WERI-Rb-1 (cell line): ENCODE measurements at regions not wholly inside any gene's neighbourhood (a gene's known extent, or its start where the extent isn't known, plus 50 kb on each side); places are given as distances from the start of the nearest gene placed in this dataset.

Experiments used
- DNase-seq: peaks from one replicate; pipeline ENCODE4 v3.0.0-alpha.2; 2020
- H3K27ac ChIP-seq: fragments of 250-450 bp; sonication (Bioruptor Pico); 2 replicates; pipeline ENCODE4 v1.5.1; 2020; ENCODE audit warnings: mild to moderate bottlenecking, moderate library complexity
- H3K27me3 ChIP-seq: fragments of 250-450 bp; sonication (Bioruptor Pico); 2 replicates; pipeline ENCODE4 v1.5.1; 2021; ENCODE audit warnings: mild to moderate bottlenecking, low read depth, moderate library complexity; ENCODE audit not compliant: insufficient read depth, severe bottlenecking
- H3K36me3 ChIP-seq: fragments of 250-450 bp; sonication (Bioruptor Pico); 2 replicates; pipeline ENCODE4 v1.5.1; 2020; ENCODE audit warnings: mild to moderate bottlenecking, moderate library complexity
- H3K4me3 ChIP-seq: 2 replicates; pipeline ENCODE4 v1.5.1; 2011; ENCODE audit warnings: low read depth, mild to moderate bottlenecking, control low read depth, low read length
- H3K9me3 ChIP-seq: fragments of 250-450 bp; sonication (Bioruptor Pico); 2 replicates; pipeline ENCODE4 v1.5.1; 2021; ENCODE audit warnings: mild to moderate bottlenecking, moderate library complexity; ENCODE audit not compliant: severe bottlenecking
- CTCF ChIP-seq: IDR thresholded peaks from 2 replicates; pipeline ENCODE4 v1.5.1; 2011; ENCODE audit warnings: low read depth, mild to moderate bottlenecking, control low read depth, inconsistent platforms, low read length

DNA sequence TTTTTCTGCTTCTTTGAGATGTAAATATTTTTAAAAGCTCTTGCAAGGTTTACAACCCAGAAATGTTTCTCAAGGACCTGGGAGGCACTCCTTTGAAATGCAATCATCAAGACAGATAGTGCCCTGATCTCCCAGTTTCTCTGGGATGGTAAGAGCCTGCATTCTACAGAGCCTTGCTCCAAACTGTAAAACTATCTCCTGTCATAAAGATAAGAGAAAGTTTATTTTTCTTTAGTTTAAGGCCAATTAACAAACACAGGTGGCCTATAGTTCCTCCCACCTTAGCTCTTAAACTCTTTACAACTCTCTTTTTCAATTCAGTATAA is 1231.1 kb upstream of the NUDT12 start:
- no peak for TF ChIP-seq CTCF
- Histone ChIP-seq H3K36me3 (no peaks in the 10 kb centered on the region), H3K4me3 (no peak overlapping the region), H3K9me3 (no peaks in the 10 kb centered on the region), H3K27me3 (no peaks in the 10 kb centered on the region), H3K27ac (no peak overlapping the region)
- no peak for DNase-seq

GRCh38 chr5:104793031-104793754 is 1230.6 kb upstream of the NUDT12 start:
- no peaks in the 10 kb centered on the region for H3K27me3 ChIP-seq
- TF ChIP-seq CTCF = no peak
- no peak overlapping the region for H3K4me3 ChIP-seq
- H3K36me3 ChIP-seq = no peaks in the 10 kb centered on the region
- no peaks in the 10 kb centered on the region for H3K9me3 ChIP-seq
- no peak overlapping the region for H3K27ac ChIP-seq
- DNase-seq = no peak

GRCh38 chr5:104789366-104789765 is 1226.8 kb upstream of the NUDT12 start:
- TF ChIP-seq CTCF = no peak
- Histone ChIP-seq H3K27me3 (no peaks in the 10 kb centered on the region), H3K9me3 (peaks cover 2% of the 10 kb centered on the region), H3K27ac (no peak overlapping the region), H3K36me3 (no peaks in the 10 kb centered on the region), H3K4me3 (no peak overlapping the region)
- DNase-seq = no peak

- Histone ChIP-seq H3K36me3 (no peaks in the 10 kb centered on the region), H3K27ac (no peak overlapping the region), H3K9me3 (peaks cover 2% of the 10 kb centered on the region), H3K27me3 (no peaks in the 10 kb centered on the region), H3K4me3 (no peak overlapping the region)
- no peak for TF ChIP-seq CTCF
- no peak for DNase-seq
These were observed 1222.5 kb upstream of the NUDT12 start for GRCh38 chr5:104785097-104785496.

- TF ChIP-seq CTCF = no peak
- H3K36me3 ChIP-seq = no peaks in the 10 kb centered on the region
- H3K4me3 ChIP-seq = no peak overlapping the region
- DNase-seq = no peak
- no peak overlapping the region for H3K27ac ChIP-seq
- peaks cover 2% of the 10 kb centered on the region for H3K9me3 ChIP-seq
- no peaks in the 10 kb centered on the region for H3K27me3 ChIP-seq
These were observed 1211.8 kb upstream of the NUDT12 start for GRCh38 chr5:104774372-104774771.

DNA sequence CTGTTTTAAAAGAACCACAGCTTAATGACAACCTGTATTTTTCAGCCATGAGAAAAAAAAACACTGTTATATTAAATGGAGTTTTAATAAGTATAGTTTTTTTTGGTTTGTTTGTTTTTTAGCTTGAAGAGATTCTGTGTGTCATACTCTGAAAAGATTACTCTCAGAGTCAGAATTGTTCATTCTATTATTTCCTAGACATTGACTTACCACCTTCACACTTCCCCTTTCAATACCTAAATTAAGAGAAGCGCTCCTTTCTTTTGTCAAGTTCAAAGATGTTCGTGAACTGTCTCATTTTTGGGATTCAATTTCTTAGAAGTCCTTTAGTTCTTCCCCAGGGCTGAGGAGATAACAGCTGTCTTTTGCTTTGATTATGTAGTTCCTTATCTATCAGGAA is 1201.6 kb upstream of the NUDT12 start:
- DNase-seq = no peak
- H3K4me3 ChIP-seq = no peak overlapping the region
- H3K27me3 ChIP-seq = no peaks in the 10 kb centered on the region
- peaks cover 2% of the 10 kb centered on the region for H3K9me3 ChIP-seq
- no peak for TF ChIP-seq CTCF
- H3K36me3 ChIP-seq = no peaks in the 10 kb centered on the region
- H3K27ac ChIP-seq = no peak overlapping the region
